OCI-LY7 (cell line): ENCODE measurements at regions not wholly inside any gene's neighbourhood (a gene's known extent, or its start where the extent isn't known, plus 50 kb on each side); places are given as distances from the start of the nearest gene placed in this dataset.

ENCODE experiments used
- BruUV-seq: library from RNA; stranded (reverse); fragments of 400-500 nt; replicated peaks from 2 replicates; lab custom pipeline; 2021; lab: Mats Ljungman, UMichigan
- CTCF ChIA-PET: fragments of 300-600 bp; sonication (Branson Sonifier 250); formaldehyde crosslinking; loops from one replicate; lab custom pipeline; 2022; ENCODE audit warnings: antibody characterized with exemption; ENCODE audit not compliant: unreplicated experiment; lab: Charles Lee
- POLR2A ChIA-PET: fragments of 300-600 bp; sonication (Branson Sonifier 250); formaldehyde crosslinking; loops from one replicate; lab custom pipeline; 2022; ENCODE audit warnings: antibody characterized with exemption; lab: Charles Lee
- DNase-seq: peaks from one replicate; pipeline ENCODE4 v3.0.0-alpha.2; 2015; ENCODE audit warnings: low spot score
- H2AFZ ChIP-seq: fragments of 200-600 bp; sonication (generic), shearing (Covaris generic); 2 replicates; pipeline ENCODE4 v1.6.1; 2014; ENCODE audit warnings: mild to moderate bottlenecking, antibody characterized with exemption, low read length, moderate library complexity
- H3K27ac ChIP-seq: fragments of 200-600 bp; sonication (generic); 2 replicates; pipeline ENCODE4 v1.5.1; 2014; ENCODE audit warnings: mixed run types, low read depth, mild to moderate bottlenecking, moderate library complexity, low read length, inconsistent platforms; ENCODE audit not compliant: poor library complexity, severe bottlenecking
- H3K36me3 ChIP-seq: fragments of 200-600 bp; sonication (generic); 2 replicates; pipeline ENCODE4 v1.6.1; 2014; ENCODE audit warnings: mild to moderate bottlenecking, antibody characterized with exemption, low read length, moderate library complexity, mixed read lengths; ENCODE audit not compliant: insufficient read depth
- H3K4me1 ChIP-seq: fragments of 200-600 bp; sonication (generic); 2 replicates; pipeline ENCODE4 v1.5.1; 2014; ENCODE audit warnings: mild to moderate bottlenecking, low read length; ENCODE audit not compliant: insufficient read depth, poor library complexity, severe bottlenecking
- H3K4me2 ChIP-seq: fragments of 200-600 bp; sonication (generic); 2 replicates; pipeline ENCODE4 v1.6.1; 2014; ENCODE audit warnings: mild to moderate bottlenecking, low read length
- H3K4me3 ChIP-seq: fragments of 200-600 bp; sonication (generic); 2 replicates; pipeline ENCODE4 v1.5.1; 2014; ENCODE audit warnings: mild to moderate bottlenecking, low read depth, low read length; ENCODE audit not compliant: poor library complexity, severe bottlenecking
- H3K79me2 ChIP-seq: fragments of 200-600 bp; sonication (generic); 2 replicates; pipeline ENCODE4 v1.6.1; 2016; ENCODE audit warnings: low read depth, mild to moderate bottlenecking, low read length, moderate library complexity, mixed read lengths; ENCODE audit not compliant: insufficient read depth
- H3K9me2 ChIP-seq: fragments of 200-600 bp; sonication (generic); 2 replicates; pipeline ENCODE4 v1.6.1; 2016; ENCODE audit warnings: mild to moderate bottlenecking, low read length, mixed read lengths; ENCODE audit not compliant: insufficient read depth
- H3K9me3 ChIP-seq: fragments of 200-600 bp; sonication (generic); 2 replicates; pipeline ENCODE4 v1.6.1; 2014; ENCODE audit warnings: mild to moderate bottlenecking, mixed run types, low read length, mixed read lengths
- H4K20me1 ChIP-seq: fragments of 200-600 bp; sonication (generic); 2 replicates; pipeline ENCODE4 v1.6.1; 2014; ENCODE audit warnings: mild to moderate bottlenecking, antibody characterized with exemption, low read length, moderate library complexity, mixed read lengths; ENCODE audit not compliant: insufficient read depth
- CTCF ChIP-seq: fragments of 200-600 bp; sonication (generic); conservative IDR thresholded peaks from 2 replicates; pipeline ENCODE4 v1.5.1; 2014; ENCODE audit warnings: mild to moderate bottlenecking, antibody characterized with exemption, low read length, moderate library complexity, mixed read lengths
- EZH2phosphoT487 ChIP-seq: fragments of 200-600 bp; sonication (generic); IDR thresholded peaks from 2 replicates; pipeline ENCODE4 v1.6.1; 2018; ENCODE audit warnings: low read depth, borderline replicate concordance, mild to moderate bottlenecking, mixed run types, antibody characterized with exemption, low read length, moderate library complexity, mixed read lengths
- intact Hi-C: fragments of 100-400 bp; cut with micrococcal nuclease; formaldehyde crosslinking; loops from one replicate; pipeline ENCODE4 v1.10.0; 2022; ENCODE audit not compliant: unreplicated experiment

- Histone ChIP-seq H3K4me1 (no peaks in the 10 kb centered on the region), H3K79me2 (no peaks in the 10 kb centered on the region), H2AFZ (no peak overlapping the region), H3K4me2 (no peak overlapping the region), H3K9me3 (no peaks in the 10 kb centered on the region), H3K27ac (no peak overlapping the region), H3K36me3 (no peaks in the 10 kb centered on the region), H3K4me3 (no peak overlapping the region), H4K20me1 (no peaks in the 10 kb centered on the region), H3K9me2 (no peaks in the 10 kb centered on the region)
- POLR2A ChIA-PET: interaction anchor here (0.5 kb wide), 1 partner anchor 14 kb away, joined by 3 read pairs; no protein-coding TSS in a partner anchor
- TF ChIP-seq EZH2phosphoT487 (no peak), CTCF (no peak)
- no peak for DNase-seq
- CTCF ChIA-PET: no interaction called here
- intact Hi-C loops: no loop called here
- BruUV-seq: no TSS peak
Measured at GRCh38 chr14:98183556-98183955, 1088.4 kb downstream of the BCL11B start.

GRCh38 chr14:98184457-98184856 is 1087.5 kb downstream of the BCL11B start:
- no peak overlapping the region for H3K27ac ChIP-seq
- intact Hi-C loops: no loop called here
- no peaks in the 10 kb centered on the region for H3K9me2 ChIP-seq
- H3K4me3 ChIP-seq: no peak overlapping the region
- POLR2A ChIA-PET: no interaction called here
- CTCF ChIA-PET: no interaction called here
- no peaks in the 10 kb centered on the region for H4K20me1 ChIP-seq
- H3K9me3 ChIP-seq: no peaks in the 10 kb centered on the region
- TF ChIP-seq CTCF (no peak), EZH2phosphoT487 (no peak)
- no peak overlapping the region for H3K4me2 ChIP-seq
- H2AFZ ChIP-seq: no peak overlapping the region
- DNase-seq: no peak
- BruUV-seq: no TSS peak
- no peaks in the 10 kb centered on the region for H3K79me2 ChIP-seq
- no peaks in the 10 kb centered on the region for H3K36me3 ChIP-seq
- H3K4me1 ChIP-seq: no peaks in the 10 kb centered on the region

- no TSS peak for BruUV-seq
- Histone ChIP-seq H3K4me1 (no peaks in the 10 kb centered on the region), H2AFZ (no peak overlapping the region), H3K9me3 (no peaks in the 10 kb centered on the region), H4K20me1 (no peaks in the 10 kb centered on the region), H3K36me3 (no peaks in the 10 kb centered on the region), H3K4me2 (no peak overlapping the region), H3K79me2 (no peaks in the 10 kb centered on the region), H3K9me2 (no peaks in the 10 kb centered on the region), H3K27ac (no peak overlapping the region), H3K4me3 (no peak overlapping the region)
- ChIA-PET CTCF (no interaction called here), POLR2A (no interaction called here)
- no peak for DNase-seq
- intact Hi-C loops: no loop called here
- TF ChIP-seq CTCF: no peak
- no peak for TF ChIP-seq EZH2phosphoT487
Measured at GRCh38 chr14:98185036-98185435, 1087.0 kb downstream of the BCL11B start.
